NCI-H1092 treated with DMSO at 0.1 percent for 48 hours (cell line): ENCODE measurements at regions not wholly inside any gene's neighbourhood (a gene's known extent, or its start where the extent isn't known, plus 50 kb on each side); places are given as distances from the start of the nearest gene placed in this dataset.
"Not testable (repeated sequence)": the region's sequence is repeated elsewhere in the genome, so short reads cannot be mapped to it uniquely, and the experiment has no call there.

Source experiments
- DNase-seq: peaks from one replicate; lab custom pipeline; 2025; lab: John Stamatoyannopoulos, UW

GRCh38 chr7:148514236-148514635 lies 76.3 kb upstream of the C7orf33 start:
- DNase-seq, result no peak

GRCh38 chr7:148515237-148515636 lies 75.3 kb upstream of the C7orf33 start:
- DNase-seq, result no peak

- DNase-seq, result no peak
These were observed 74.6 kb upstream of the C7orf33 start for GRCh38 chr7:148515728-148516695.

GRCh38 chr7:148519386-148519785 lies 71.2 kb upstream of the C7orf33 start:
- DNase-seq, result not testable (repeated sequence)

- DNase-seq, result no peak
These were observed 69.3 kb upstream of the C7orf33 start for GRCh38 chr7:148521271-148521670.

GRCh38 chr7:148523550-148523949 lies 67.0 kb upstream of the C7orf33 start:
- no peak for DNase-seq

- no peak for DNase-seq
These were observed 65.9 kb upstream of the C7orf33 start for GRCh38 chr7:148524479-148525224.

- DNase-seq, result peak; percentile 85
These were observed 62.8 kb upstream of the C7orf33 start for GRCh38 chr7:148527717-148528168.

- DNase-seq, result no peak
These were observed 55.3 kb upstream of the C7orf33 start for GRCh38 chr7:148535217-148535616.

- no peak for DNase-seq
These were observed 53.1 kb upstream of the C7orf33 start for GRCh38 chr7:148537435-148537834.

- DNase-seq, result no peak
These were observed 50.4 kb upstream of the C7orf33 start for GRCh38 chr7:148540041-148540738.
